NCI-H524 treated with DMSO at 0.1 percent for 48 hours (cell line): ENCODE measurements at regions not wholly inside any gene's neighbourhood (a gene's known extent, or its start where the extent isn't known, plus 50 kb on each side); places are given as distances from the start of the nearest gene placed in this dataset.
"Not testable (repeated sequence)": the region's sequence is repeated elsewhere in the genome, so short reads cannot be mapped to it uniquely, and the experiment has no call there.

Experiments
- DNase-seq: peaks from one replicate; lab custom pipeline; 2025; lab: John Stamatoyannopoulos, UW

DNA sequence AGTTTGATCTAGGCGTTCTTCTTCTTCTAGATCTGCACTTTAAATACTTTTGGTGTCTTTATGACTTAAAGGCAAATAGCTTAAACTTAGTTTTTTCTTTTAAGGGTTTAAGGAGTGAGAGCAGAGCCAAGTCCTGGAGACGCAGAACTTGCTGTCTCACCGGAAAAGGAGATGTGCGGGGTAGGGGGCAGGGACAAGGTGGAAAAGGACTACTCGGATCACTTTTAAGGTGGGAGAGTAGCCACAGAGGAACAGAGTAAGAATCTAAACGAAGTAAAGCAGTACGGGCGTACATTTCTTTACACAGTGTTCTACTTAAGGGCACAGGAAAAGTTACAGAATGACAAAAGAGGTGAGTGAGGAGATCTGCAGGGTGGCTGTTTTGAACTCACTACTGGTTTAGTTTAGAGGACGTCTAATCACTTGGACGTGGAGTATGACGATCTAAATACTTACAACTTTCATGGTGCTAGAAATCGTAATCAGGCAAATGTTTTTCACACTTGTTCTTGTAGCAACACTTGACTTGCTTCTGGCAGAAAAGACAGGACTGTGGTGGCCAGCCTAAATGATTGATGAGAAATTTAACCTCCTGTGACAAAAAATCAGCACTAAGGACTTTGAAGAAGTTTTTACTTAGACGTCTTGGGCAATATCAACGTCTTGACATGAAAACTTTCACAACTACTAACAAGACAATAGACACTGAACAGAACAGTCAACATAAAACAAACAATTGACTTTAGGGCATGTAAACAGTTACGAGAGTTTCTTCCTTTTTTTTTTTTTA, 127.0 kb downstream of the ART5 start:
- not testable (repeated sequence) for DNase-seq

DNA sequence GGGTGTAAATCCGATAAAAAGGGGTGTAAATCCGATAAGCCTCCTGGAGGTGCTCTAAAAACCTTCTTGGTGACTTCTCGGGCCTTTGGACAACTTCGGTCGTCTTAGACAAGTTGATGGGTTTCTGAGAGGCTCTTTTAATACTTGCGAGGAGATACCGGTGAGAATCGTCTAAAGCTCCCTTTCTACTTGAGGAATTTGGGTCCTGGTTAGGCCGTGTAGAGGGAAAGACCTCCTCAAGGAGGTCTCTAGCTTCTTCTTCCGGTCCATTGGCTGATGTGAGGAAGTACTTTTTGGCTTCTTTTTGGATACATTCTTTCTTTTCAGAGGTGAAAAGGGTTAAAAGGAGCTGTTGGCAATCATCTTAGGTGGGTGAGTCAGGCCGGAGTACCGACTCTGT, 128.5 kb downstream of the ART5 start:
- not testable (repeated sequence) for DNase-seq

DNA sequence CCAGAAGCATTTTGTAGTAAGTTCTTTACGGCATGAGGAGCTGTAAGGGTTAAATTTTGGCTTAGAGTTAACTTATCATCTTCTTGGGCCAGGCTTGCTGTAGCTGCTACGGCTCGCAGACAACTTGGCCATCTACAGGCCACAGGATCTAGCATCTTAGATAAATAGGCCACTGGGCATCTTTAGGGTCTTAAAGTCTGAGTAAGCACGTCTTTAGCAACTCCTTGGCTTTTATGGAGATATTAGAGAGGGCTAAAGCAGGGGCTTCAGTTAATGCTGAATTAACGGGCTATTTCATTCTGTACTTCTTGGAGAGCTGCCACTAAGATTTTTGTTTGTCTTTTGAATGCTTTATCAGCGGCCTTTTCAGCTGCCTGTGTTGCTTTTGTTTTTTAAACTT, 129.0 kb downstream of the ART5 start:
- not testable (repeated sequence) for DNase-seq

GRCh38 chr11:3512133-3512703, 129.6 kb downstream of the ART5 start:
- not testable (repeated sequence) for DNase-seq

DNA sequence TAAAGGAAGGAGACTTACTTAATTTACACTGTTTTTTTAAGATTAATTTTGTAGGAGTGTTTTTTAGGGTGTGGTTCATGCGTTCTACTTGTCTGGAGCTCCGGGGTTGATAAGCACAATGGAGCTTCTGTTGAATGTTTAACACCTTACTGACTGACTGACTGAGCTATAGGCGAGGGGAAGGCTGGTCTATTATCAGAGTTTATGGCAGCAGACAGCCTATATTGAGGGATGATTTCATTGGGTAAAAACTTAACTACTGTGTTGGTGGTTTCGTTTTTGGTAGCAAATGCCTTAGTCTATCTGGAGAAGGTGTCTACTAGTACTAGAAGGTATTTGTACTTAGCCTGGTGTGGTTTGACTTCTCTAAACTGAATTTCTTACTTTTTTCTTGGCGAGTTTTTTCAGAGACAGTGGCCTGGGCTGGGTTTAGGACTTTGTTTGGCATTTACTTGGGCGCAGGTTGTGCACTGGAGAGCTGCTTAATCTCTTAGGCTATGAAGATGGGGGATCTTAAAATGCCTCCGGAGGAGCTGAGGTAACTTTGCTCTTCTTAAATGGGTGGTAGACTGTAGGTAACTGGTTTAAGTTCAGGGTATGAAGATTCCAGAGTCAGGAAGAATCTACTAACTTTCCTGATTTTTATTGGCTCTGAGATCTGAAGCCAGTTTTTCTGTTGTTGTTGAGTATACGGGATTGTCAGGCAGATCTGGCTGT, 130.2 kb downstream of the ART5 start:
- DNase-seq: not testable (repeated sequence)

GRCh38 chr11:3509563-3509962, 130.6 kb upstream of the ZNF195 start:
- DNase-seq: not testable (repeated sequence)

DNA sequence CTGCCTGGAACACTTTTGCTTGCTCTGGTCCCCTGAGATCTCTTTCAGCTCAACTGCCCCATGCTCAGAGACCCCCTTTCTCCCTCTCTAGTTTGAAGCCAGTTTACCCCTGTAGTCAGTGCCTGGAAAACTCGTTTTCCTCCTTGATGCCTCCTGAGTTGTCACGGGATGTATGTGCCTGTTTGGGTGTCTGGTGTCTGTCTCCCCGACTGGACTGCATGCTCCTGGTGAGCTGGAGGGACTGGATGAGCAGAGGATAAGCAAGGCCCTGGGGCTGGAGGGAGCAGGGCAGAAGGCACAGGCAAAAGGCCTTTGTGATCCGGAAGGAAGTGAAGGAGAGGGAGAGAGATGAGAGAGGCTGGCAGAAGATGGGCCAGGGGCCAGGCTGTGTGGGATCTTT, 120.3 kb upstream of the ZNF195 start:
- not testable (repeated sequence) for DNase-seq

- not testable (repeated sequence) for DNase-seq
Observed at GRCh38 chr11:3498356-3498755, 119.4 kb upstream of the ZNF195 start.

GRCh38 chr11:3493152-3493551, 114.2 kb upstream of the ZNF195 start:
- DNase-seq: not testable (repeated sequence)

GRCh38 chr11:3488003-3488402, 109.1 kb upstream of the ZNF195 start:
- not testable (repeated sequence) for DNase-seq

DNA sequence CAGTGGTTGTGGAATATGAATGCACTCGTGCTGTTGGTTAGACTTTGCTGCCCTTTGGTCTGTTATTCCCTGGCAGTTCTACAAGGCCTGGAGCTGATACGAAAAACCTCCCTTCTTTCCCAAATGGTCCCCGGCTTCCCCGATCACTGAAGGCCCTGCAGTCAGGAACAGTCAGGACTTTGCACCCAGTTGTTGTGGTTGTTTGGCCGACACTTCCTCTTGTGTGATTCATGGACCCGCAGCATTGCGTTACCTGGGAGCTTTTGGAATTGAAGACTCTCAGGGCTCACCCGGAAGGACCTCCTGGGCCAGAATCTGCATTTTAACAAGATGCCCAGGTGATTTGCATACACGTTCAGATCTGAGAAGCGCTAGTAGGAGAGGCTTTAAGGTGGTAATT, 106.8 kb upstream of the ZNF195 start:
- not testable (repeated sequence) for DNase-seq

DNA sequence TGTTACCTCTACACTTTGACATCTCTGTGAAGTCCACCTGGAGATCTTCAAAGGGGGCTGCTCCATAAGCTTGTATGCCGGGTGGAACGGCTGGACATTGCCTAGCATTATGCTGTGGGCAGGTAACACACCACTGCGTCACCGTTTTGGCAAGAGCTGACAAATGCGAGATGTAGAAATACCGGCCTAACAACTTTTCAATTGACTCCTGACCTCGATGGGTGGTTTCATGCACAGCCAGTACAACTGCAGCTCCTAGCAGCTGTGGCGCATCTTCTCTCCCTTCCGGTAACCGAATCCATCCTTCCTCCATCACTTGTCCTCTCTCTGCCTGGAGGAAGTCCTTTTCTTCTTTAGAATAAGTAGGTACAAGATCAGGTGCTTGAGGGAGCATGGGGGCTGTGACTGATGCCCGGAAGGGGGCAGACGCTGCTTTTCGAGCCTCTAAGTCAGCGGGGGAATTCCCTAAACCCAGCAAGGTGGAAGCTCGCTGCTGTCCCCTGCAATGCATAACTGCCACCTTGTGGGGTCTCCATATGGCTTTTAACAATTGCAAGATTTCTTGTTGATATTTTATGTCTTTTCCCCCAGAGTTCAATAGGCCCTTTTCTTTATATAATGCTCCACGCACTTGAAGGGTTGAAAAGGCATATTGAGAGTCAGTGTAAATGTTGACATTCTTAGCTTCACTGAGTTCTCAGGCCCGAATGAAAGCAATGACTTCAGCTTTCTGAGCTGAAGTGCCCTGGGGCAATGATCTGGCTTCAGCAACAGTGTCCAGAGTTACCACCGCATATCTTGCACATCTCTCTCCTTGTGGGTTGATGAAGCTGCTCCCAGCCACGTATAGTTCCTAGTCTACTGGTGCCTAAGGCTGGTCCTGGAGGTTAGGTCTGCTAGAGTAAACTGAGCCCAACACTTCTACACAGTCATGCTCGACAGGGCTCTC, 98.3 kb upstream of the ZNF195 start:
- not testable (repeated sequence) for DNase-seq

DNA sequence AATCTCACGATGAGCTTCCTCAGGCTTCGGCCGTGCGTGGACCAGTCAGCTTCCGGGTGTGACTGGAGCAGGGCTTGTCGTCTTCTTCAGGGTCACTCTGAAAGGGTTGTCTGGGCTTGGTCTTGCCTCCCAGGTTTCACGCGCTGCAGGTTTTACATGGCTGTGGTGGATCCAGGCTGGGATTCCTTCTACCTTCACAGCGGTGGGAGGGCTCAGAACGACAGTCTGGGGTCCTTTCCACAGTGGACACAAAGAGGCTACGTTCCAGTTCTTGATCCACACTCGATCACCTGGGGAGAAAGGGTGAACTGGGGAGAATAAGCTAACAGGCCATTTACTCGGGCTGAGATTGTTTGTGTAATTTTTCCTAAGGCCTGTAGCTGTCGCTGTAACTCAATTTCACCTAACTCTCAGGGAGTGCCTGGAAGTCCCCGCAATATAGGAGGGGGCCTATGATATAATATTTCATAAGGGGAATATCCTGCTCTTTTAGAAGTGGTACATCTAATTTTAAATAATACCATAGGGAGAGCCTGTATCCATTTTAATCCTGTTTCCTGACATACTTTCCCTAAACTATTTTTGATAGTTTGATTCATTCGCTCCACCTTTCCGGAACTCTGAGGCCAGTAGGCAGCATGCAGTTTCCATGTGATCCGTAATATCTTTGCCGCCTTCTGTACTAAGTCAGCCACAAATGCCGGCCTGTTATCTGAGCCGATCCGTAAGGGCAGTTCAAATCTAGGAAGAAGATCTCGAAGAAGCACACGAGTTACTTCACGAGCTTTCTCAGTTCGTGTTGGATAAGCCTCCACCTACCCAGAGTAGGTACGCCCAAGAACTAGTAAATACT, 97.4 kb upstream of the ZNF195 start:
- not testable (repeated sequence) for DNase-seq

DNA sequence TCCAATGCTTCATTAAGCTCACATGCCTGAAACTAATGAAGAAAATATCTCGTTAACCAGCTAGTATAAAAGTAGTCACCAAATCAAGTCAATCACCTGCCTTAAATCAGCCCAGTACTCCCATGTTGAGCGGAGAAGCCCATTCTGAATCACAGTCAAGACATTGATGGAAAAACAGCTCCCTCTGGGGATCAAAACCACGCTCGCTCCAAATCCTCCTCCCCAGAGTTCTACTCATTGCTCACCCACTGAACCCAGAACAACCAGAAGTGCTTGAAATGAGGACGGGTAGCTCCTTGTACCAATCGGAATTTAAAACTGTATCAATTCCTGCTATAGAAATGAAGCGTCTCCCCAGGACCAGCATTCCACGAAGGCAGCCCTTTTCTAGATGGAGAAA, 90.0 kb upstream of the ZNF195 start:
- DNase-seq: not testable (repeated sequence)

- not testable (repeated sequence) for DNase-seq
Observed at GRCh38 chr11:3467599-3467998, 88.7 kb upstream of the ZNF195 start.

DNA sequence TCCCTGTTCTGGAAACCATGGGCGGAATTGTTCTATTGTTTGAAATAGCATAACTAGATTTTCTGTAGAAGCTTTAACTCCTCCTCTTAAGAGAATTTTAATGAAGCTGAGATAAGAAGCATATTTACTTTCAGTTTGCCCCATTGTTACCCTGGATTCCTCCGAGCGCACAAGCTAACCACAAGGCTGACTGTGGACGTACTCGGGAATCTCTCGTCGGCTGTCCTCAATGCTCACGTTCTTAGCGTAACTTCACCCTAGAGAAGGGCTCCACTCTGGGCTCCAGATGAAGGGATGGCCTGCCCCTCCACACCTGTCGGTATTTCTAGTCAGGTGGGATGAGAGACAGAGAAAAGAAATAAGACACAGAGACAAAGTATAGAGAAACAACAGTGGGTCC, 76.7 kb upstream of the ZNF195 start:
- not testable (repeated sequence) for DNase-seq

- not testable (repeated sequence) for DNase-seq
Observed at GRCh38 chr11:3454844-3455243, 75.9 kb upstream of the ZNF195 start.

- DNase-seq: not testable (repeated sequence)
Observed at GRCh38 chr11:3453596-3454256, 74.8 kb upstream of the ZNF195 start.

GRCh38 chr11:3450822-3451221, 71.9 kb upstream of the ZNF195 start:
- not testable (repeated sequence) for DNase-seq

GRCh38 chr11:3445535-3445934, 66.6 kb upstream of the ZNF195 start:
- not testable (repeated sequence) for DNase-seq
